CD4-positive, CD25-positive, alpha-beta regulatory T cell (primary cell): ENCODE measurements at regions not wholly inside any gene's neighbourhood (a gene's known extent, or its start where the extent isn't known, plus 50 kb on each side); places are given as distances from the start of the nearest gene placed in this dataset.
"Not testable (repeated sequence)": the region's sequence is repeated elsewhere in the genome, so short reads cannot be mapped to it uniquely, and the experiment has no call there.

Experiments
- ATAC-seq, 2 donors: fragments of 150-1000 bp; cut with Tn5 transposase; one replicate each; pipeline ENCODE4 v1.10.0; 2021; ENCODE audit warnings: low read depth in 2 of 2, moderate number of reproducible peaks in 2 of 2, moderate library complexity in 1 of 2
- DNase-seq, 3 donors: peaks; one replicate each; pipeline versions ENCODE4 v3.0.0 to v3.0.0-alpha.2; 2012 to 2022; ENCODE audit warnings: mixed read lengths in 1 of 3
- H3K27ac ChIP-seq: one replicate; pipeline ENCODE4 v1.7.0; 2013; ENCODE audit warnings: mild to moderate bottlenecking, low read length; ENCODE audit not compliant: insufficient read depth, poor library complexity, severe bottlenecking
- H3K27me3 ChIP-seq: one replicate; pipeline ENCODE4 v1.7.0; 2013; ENCODE audit warnings: low read length; ENCODE audit not compliant: control insufficient read depth, insufficient read depth
- H3K36me3 ChIP-seq: one replicate; pipeline ENCODE4 v1.7.0; 2013; ENCODE audit warnings: mild to moderate bottlenecking, low read length, moderate library complexity; ENCODE audit not compliant: control insufficient read depth, insufficient read depth
- H3K4me1 ChIP-seq: 2 replicates; pipeline ENCODE4 v1.7.0; 2013; ENCODE audit warnings: mild to moderate bottlenecking, low read length; ENCODE audit not compliant: insufficient read depth, control insufficient read depth, poor library complexity, severe bottlenecking
- H3K4me3 ChIP-seq: one replicate; pipeline ENCODE4 v1.7.0; 2013; ENCODE audit warnings: low read depth, mild to moderate bottlenecking, low read length, moderate library complexity
- H3K9me3 ChIP-seq, 2 experiments: 1 replicate in 1 of 2; 2 replicates in 1 of 2; pipeline ENCODE4 v1.7.0; 2013; ENCODE audit warnings: low read length in 2 of 2, mild to moderate bottlenecking in 1 of 2, moderate library complexity in 1 of 2; ENCODE audit not compliant: control insufficient read depth in 2 of 2
- H3K27ac Mint-ChIP-seq, 3 donors: one replicate each; pipeline ENCODE4 v1.8.0; 2020 to 2022; ENCODE audit warnings: mild to moderate bottlenecking in 3 of 3, mixed read lengths in 3 of 3, moderate library complexity in 2 of 3
- H3K27me3 Mint-ChIP-seq: one replicate; pipeline ENCODE4 v1.8.0; 2022; ENCODE audit warnings: mild to moderate bottlenecking, mixed read lengths
- H3K36me3 Mint-ChIP-seq: one replicate; pipeline ENCODE4 v1.8.0; 2020; ENCODE audit warnings: mixed read lengths
- H3K4me1 Mint-ChIP-seq, 4 donors: one replicate each; pipeline ENCODE4 v1.8.0; 2020 to 2022; ENCODE audit warnings: mixed read lengths in 4 of 4, mild to moderate bottlenecking in 1 of 4
- H3K4me3 Mint-ChIP-seq, 4 donors: one replicate each; pipeline ENCODE4 v1.8.0; 2020 to 2022; ENCODE audit warnings: mild to moderate bottlenecking in 4 of 4, mixed read lengths in 4 of 4, moderate library complexity in 3 of 4
- H3K9me3 Mint-ChIP-seq, 7 donors: one replicate each; pipeline ENCODE4 v1.8.0; 2020 to 2022; ENCODE audit warnings: mixed read lengths in 7 of 7, mild to moderate bottlenecking in 3 of 7, moderate library complexity in 2 of 7

GRCh38 chr3:59237121-59237520 is 187.3 kb upstream of the CFAP20DC start:
- H3K27me3 ChIP-seq: peaks cover 4% of the 10 kb centered on the region
- Mint-ChIP-seq H3K9me3 (peaks cover 0 to 7% (median 0%) of the 10 kb centered on the region in 7 donors), H3K4me3 (no peak overlapping the region), H3K36me3 (no peaks in the 10 kb centered on the region), H3K27me3 (peaks cover 12% of the 10 kb centered on the region), H3K4me1 (peaks cover 0 to 9% (median 3%) of the 10 kb centered on the region in 4 donors), H3K27ac (peak overlapping the region in 1 of 3 donors; percentile 48)
- no peaks in the 10 kb centered on the region for H3K9me3 ChIP-seq
- ATAC-seq (no peak), DNase-seq (no peak)
- H3K36me3 ChIP-seq: no peaks in the 10 kb centered on the region
- no peak overlapping the region for H3K27ac ChIP-seq
- no peaks in the 10 kb centered on the region for H3K4me1 ChIP-seq
- H3K4me3 ChIP-seq: no peak overlapping the region

GRCh38 chr3:59235634-59236012 is 185.8 kb upstream of the CFAP20DC start:
- ATAC-seq (no peak), DNase-seq (peak in 1 of 3 donors; percentile 12)
- H3K27ac ChIP-seq: no peak overlapping the region
- no peak overlapping the region for H3K27ac Mint-ChIP-seq
- no peak overlapping the region for H3K4me3 Mint-ChIP-seq
- peaks cover 4% of the 10 kb centered on the region for H3K36me3 Mint-ChIP-seq
- H3K27me3 ChIP-seq: peaks cover 1% of the 10 kb centered on the region
- H3K36me3 ChIP-seq: no peaks in the 10 kb centered on the region
- no peaks in the 10 kb centered on the region for H3K4me1 ChIP-seq
- H3K9me3 ChIP-seq: peaks cover 2 to 9% of the 10 kb centered on the region in 2 experiments
- peaks cover 0 to 9% (median 3%) of the 10 kb centered on the region in 4 donors for H3K4me1 Mint-ChIP-seq
- peaks cover 2 to 11% (median 6%) of the 10 kb centered on the region in 7 donors for H3K9me3 Mint-ChIP-seq
- peaks cover 12% of the 10 kb centered on the region for H3K27me3 Mint-ChIP-seq
- H3K4me3 ChIP-seq: no peak overlapping the region

DNA sequence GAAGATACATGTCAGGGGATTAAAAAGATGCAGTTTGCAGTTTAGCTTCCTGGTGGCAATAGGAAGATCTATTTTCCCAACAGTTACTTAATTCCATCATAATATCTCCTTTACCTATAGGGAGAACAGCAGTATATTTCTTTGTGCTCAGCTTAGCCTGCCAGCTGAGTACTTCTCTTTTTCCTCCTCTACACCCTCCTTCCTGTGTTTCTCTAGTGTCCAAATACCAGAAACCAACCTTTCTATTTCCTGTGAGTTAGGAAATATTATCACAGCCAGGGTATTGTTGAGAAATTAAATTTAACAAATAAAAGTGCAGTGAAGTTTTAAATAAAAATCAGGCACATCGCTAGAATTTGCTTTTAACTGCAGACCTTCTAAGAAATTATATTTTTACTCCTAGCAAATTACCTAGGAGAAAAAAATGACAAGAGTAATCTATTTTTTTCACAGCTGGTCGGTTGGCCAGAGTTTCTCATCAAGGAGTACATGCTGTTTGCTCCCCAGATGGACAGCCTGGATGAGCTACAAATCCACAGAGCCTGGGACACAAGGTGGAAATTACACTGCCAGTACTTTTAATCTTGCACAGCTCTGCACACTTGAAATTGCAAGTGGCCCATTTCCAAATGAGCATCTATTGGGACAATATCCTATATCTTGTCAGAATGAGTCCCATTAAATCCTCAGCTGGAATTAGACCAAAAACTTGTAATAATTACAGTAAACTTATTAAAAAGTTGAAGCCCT is 185.2 kb upstream of the CFAP20DC start:
- no peak for ATAC-seq
- no peak overlapping the region for H3K27ac Mint-ChIP-seq
- H3K27ac ChIP-seq: no peak overlapping the region

DNA sequence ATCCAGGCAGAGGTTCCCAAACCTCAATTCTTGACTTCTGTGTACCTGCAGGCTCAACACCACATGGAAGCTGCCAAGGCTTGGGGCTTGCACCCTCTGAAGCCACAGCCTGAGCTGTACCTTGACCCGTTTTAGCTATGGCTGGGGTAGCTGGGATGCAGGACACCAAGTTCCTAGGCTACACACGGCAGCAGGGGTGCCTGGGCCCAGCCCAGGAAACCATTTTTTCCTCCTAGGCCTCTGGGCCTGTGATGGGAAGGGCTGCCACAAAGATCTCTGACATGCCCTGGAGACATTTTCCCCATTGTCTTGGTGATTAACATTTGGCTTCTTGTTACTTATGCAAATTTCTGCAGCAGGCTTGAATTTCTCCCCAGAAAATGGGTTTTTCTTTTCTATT is 180.6 kb upstream of the CFAP20DC start:
- Mint-ChIP-seq H3K27me3 (peaks cover 12% of the 10 kb centered on the region), H3K9me3 (peaks cover 3 to 23% (median 9%) of the 10 kb centered on the region in 7 donors)
- H3K27ac ChIP-seq, ATAC-seq, H3K27me3 ChIP-seq, H3K36me3 Mint-ChIP-seq, H3K4me1 ChIP-seq, H3K36me3 ChIP-seq, H3K4me1 Mint-ChIP-seq, H3K4me3 ChIP-seq, H3K4me3 Mint-ChIP-seq, H3K27ac Mint-ChIP-seq, DNase-seq: not testable (repeated sequence)
- H3K9me3 ChIP-seq: peaks cover 2 to 17% of the 10 kb centered on the region in 2 experiments

More for the DNA sequence above, 185.2 kb upstream of the CFAP20DC start:
- no peaks in the 10 kb centered on the region for H3K36me3 ChIP-seq
- peaks cover 12% of the 10 kb centered on the region for H3K27me3 Mint-ChIP-seq
- H3K27me3 ChIP-seq: peaks cover 1% of the 10 kb centered on the region
- peaks cover 2 to 13% of the 10 kb centered on the region in 2 experiments for H3K9me3 ChIP-seq
- peaks cover 0 to 9% (median 3%) of the 10 kb centered on the region in 4 donors for H3K4me1 Mint-ChIP-seq
- peaks cover 4% of the 10 kb centered on the region for H3K36me3 Mint-ChIP-seq
- no peak overlapping the region for H3K4me3 Mint-ChIP-seq
- peaks cover 2 to 16% (median 6%) of the 10 kb centered on the region in 7 donors for H3K9me3 Mint-ChIP-seq
- DNase-seq: no peak
- no peaks in the 10 kb centered on the region for H3K4me1 ChIP-seq
- H3K4me3 ChIP-seq: no peak overlapping the region

GRCh38 chr3:59213860-59214259 is 164.0 kb upstream of the CFAP20DC start:
- H3K36me3 ChIP-seq: no peaks in the 10 kb centered on the region
- no peaks in the 10 kb centered on the region for H3K27me3 ChIP-seq
- H3K27me3 Mint-ChIP-seq: peaks cover 17% of the 10 kb centered on the region
- no peak for DNase-seq
- H3K27ac ChIP-seq: no peak overlapping the region
- H3K9me3 ChIP-seq: no peaks in the 10 kb centered on the region
- no peak overlapping the region for H3K4me3 Mint-ChIP-seq
- no peaks in the 10 kb centered on the region for H3K4me1 ChIP-seq
- ATAC-seq: no peak
- H3K4me1 Mint-ChIP-seq: peaks cover 0 to 6% (median 1%) of the 10 kb centered on the region in 4 donors
- H3K4me3 ChIP-seq: no peak overlapping the region
- no peaks in the 10 kb centered on the region for H3K36me3 Mint-ChIP-seq
- no peak overlapping the region for H3K27ac Mint-ChIP-seq
- H3K9me3 Mint-ChIP-seq: no peaks in the 10 kb centered on the region

DNA sequence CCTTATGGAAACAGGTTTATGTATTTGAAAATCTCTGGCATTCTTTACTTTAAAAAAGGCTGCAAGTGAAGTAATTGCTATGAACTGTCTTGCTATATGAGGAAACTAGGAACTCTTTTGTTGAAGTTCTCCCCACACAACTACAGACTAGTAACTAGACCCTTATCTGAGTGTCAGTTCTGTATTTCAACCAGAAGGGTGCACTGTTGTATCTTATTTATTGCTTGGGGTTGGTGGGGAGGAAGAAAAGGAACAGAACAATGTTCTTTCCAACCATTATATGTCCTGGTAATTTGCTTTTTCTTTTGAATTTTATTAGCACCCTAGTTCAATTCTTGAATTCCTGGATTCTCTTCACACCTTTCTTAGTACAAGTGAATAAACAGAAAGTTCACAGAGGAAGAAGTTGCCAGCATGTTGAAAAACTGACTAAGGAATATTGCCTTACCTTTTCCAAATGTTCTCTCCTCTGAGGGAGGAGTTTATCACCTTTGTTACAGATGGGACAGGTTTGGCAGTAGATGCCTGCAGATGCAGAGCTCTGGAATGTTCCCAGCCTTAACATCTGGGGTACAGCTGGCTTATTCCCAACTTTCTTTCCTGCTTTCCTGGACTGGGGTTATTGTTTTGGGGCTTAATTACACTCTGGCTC is 162.4 kb upstream of the CFAP20DC start:
- H3K27me3 Mint-ChIP-seq: peaks cover 23% of the 10 kb centered on the region
- Histone ChIP-seq H3K4me3 (no peak overlapping the region), H3K27ac (no peak overlapping the region), H3K9me3 (no peaks in the 10 kb centered on the region), H3K27me3 (peaks cover 2% of the 10 kb centered on the region), H3K4me1 (no peaks in the 10 kb centered on the region), H3K36me3 (no peaks in the 10 kb centered on the region)
- no peaks in the 10 kb centered on the region for H3K9me3 Mint-ChIP-seq
- H3K36me3 Mint-ChIP-seq: no peaks in the 10 kb centered on the region
- no peak overlapping the region for H3K4me3 Mint-ChIP-seq
- H3K4me1 Mint-ChIP-seq: peaks cover 0 to 6% (median 1%) of the 10 kb centered on the region in 4 donors
- ATAC-seq (peak; percentile 58 to 77), DNase-seq (peak in 2 of 3 donors; percentile 54 to 55)
- H3K27ac Mint-ChIP-seq: no peak overlapping the region

GRCh38 chr3:59210260-59210659 is 160.4 kb upstream of the CFAP20DC start:
- no peaks in the 10 kb centered on the region for H3K36me3 ChIP-seq
- no peaks in the 10 kb centered on the region for H3K36me3 Mint-ChIP-seq
- H3K4me3 ChIP-seq: no peak overlapping the region
- no peak overlapping the region for H3K27ac ChIP-seq
- ATAC-seq (no peak), DNase-seq (no peak)
- H3K27ac Mint-ChIP-seq: no peak overlapping the region
- peaks cover 2% of the 10 kb centered on the region for H3K27me3 ChIP-seq
- H3K9me3 Mint-ChIP-seq: peaks cover 0 to 2% (median 0%) of the 10 kb centered on the region in 7 donors
- no peak overlapping the region for H3K4me3 Mint-ChIP-seq
- H3K4me1 Mint-ChIP-seq: peaks cover 0 to 6% (median 3%) of the 10 kb centered on the region in 4 donors
- H3K27me3 Mint-ChIP-seq: peaks cover 29% of the 10 kb centered on the region
- H3K4me1 ChIP-seq: no peaks in the 10 kb centered on the region
- no peaks in the 10 kb centered on the region for H3K9me3 ChIP-seq
